ENCODE measurements at regions not wholly inside any gene's neighbourhood (a gene's known extent, or its start where the extent isn't known, plus 50 kb on each side); places are given as distances from the start of the nearest gene placed in this dataset.

DNA sequence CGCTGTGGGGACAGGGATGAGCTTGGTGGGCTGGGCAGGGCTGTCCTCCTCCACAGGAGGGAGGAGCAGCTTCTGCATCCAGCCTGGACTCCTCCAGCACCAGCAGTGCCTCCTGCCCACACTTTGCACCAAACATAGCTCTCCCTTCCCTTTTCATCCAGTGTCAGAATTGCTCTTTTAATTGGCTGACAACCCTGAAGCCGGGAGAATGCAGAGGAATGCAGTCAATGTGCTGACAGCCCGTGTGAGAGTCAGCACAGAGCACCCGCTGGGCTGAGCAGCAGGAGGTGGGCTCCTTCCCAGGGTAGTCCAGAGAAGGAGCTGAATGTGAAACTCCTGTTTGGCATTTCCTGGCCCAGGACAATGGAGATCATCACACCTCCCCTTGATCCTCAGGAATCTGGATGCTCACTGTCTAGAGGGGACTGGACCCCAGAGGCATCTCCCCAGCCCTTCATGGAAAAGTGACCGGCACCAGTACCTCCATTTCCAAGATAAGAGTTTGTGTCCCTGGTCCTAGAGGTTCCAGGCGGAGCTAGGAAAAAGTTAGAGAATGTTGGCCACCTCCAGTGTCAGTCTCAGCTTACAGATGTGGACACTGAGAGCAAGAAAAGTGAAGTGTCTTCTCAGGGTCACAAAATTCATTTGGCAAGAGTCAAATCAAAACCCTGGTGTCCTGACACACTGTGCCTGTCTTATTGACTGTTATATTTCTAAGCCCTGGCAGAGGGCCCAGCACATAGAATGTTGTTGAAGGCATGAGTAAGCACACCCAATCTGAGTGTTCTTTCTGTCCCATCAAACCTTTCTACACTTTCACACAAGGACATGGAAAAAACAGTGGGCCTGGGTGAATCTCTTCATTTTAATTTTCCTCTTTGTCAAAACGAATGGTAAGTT is 202.1 kb downstream of the SNX18 start:
- no peak for DNase-seq (ENCODE audit: low read depth in 2 of 2)

DNA sequence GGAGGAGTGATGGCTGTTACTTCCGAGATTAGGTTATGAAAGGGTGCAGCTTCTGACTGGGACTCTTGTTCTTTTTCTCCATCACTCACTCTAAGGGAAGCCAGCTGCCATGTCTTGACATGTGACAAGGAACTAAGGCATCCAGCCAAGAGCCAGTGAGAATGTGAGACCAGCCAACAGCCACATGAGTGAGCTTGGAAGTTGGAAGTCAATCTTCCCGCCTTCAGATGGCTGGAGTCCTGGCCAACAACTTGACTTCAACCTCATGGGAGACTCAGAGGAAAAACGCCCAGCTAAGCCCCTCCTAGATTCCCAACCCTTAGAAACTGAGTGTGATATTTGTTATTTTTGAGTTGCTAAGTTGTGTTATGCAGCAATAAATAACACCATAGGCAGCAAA is 201.1 kb downstream of the SNX18 start:
- DNase-seq (ENCODE audit: low read depth in 2 of 2) = no peak

DNA sequence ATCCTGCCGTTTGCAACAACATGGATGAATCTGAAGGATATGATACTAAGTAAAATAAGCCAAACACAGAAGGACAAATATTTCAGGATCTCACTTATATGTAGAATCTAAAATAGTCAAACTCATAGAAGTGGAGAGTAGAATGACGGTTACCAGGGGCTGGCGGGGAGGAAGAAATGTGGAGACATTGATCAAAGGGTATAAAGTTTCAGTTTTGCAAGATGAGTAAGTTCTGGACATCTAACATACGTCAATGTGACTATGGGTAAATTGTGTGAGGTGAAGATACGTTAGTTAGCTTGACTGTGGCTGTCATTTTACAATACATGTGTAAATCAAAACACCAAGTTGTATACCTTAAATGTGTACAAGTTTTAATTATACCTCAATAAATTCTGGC is 200.3 kb downstream of the SNX18 start:
- no peak for DNase-seq (ENCODE audit: low read depth in 2 of 2)

DNA sequence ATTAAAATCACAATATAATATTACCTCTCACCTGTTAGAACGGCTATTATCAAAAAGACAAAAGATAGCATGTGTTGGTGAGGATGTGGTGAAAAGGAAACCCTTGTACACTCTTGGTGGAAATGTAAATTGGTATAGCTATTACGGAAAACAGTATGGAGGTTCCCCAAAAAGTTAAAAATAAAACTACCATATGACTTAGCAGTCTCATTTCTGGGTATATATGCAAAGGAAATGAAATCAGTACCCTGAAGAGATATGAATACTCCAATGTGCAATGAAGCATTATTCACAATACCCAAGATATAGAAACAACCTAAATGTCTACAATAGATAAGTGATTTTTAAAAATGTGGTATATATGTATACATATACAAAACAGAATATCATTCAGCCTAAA is 199.9 kb downstream of the SNX18 start:
- no peak for DNase-seq (ENCODE audit: low read depth in 2 of 2)

DNA sequence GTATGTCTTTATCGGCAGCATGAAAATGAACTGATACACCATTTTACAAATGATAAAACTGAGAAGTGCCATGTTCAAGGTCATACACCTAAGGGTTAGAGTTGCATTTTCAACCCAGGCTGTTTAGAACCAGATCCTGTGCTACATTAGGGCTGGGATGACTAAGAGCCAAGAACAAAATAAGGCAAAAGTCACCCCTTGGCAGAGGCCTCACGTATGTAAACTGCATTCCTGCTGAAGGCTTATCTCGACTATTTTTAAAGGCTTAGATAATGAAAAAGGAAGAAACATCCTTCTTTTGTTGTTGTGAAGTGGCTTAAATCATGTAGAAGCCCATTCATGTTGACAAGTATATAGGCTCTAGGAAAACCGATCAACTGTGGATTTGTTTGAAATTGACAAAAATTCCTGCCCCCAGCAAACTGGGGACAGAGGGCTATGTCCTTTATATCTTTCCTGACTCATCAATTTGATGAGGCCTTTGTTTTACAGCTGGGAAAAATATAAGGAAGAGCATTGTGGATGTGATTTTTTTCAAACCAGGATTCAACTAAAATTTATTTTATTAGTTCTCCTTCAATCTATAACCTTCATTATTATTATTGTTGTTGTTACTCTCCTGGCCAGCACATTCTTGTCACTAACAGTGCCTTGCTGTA is 196.5 kb downstream of the SNX18 start:
- DNase-seq (ENCODE audit: low read depth in 2 of 2) = no peak

DNA sequence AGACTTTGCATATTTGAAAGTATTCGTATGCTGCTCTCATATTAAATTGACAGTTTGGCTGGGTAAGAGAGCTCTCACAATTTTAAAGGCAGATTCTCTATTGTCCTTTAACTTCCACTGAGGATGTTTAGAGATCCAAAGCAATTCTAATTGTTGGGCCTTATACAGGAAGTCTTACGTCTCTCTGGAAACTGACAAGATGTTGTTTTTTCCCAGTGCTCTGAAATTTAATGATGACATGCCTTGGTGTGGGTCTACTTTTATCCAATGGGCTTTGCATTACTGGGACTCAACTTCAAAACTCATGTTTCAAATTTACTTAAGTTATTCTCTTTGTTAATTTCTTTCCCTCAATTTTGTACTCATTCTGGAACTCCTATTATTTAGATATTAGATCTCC is 191.5 kb downstream of the SNX18 start:
- no peak for DNase-seq (ENCODE audit: low read depth in 2 of 2)

DNA sequence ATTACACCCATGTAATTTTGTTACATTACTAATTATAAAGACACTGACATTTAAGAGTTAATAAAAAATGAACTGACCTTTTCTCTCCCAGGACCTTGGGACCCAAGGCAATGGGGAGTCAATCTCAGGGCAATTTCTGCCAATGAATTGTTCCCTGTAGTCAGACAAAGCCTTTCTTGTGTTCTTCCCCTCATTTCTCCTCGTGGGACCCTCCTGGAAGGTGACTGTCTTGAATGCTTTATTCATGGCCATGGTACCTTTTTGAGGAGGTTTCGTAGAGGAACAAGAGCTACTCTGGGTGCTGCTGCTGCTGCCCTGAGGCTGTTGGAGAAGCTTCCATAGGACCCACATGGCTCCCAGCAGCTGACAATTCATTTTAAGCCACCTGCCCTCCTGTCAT is 190.3 kb downstream of the SNX18 start:
- no peak for DNase-seq (ENCODE audit: low read depth in 2 of 2)

DNA sequence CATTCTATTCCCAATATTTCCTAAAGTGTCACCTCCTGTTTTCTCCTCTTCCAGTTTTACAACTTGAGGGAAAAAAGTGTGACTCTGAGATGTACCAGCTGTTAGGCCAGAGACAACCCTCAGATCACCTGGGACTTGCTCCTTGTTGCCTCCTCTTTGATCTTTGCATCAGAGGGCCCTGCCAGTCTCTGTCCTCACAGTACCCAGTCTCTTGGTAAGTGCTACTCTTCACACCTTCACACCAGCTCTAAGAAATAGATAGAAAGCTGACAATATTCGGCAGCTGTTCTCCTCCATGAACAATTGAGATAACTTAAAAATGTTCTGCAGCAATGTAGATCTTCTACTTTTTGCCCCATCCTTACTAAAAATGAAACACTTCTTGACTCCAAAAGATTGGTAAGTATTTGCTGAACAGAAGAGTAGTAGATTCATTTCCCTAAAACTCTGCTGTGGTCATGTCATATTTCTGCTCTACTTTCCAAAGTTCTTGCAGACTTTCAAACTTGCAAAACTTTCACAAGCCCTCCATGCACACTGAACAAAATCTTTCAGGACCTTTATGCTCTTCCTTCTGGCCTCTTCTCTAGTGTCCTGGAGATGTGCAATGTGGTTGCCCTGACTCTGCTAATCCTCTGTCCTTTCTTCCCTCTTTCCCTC is 188.6 kb downstream of the SNX18 start:
- DNase-seq (ENCODE audit: low read depth in 2 of 2) = no peak

DNA sequence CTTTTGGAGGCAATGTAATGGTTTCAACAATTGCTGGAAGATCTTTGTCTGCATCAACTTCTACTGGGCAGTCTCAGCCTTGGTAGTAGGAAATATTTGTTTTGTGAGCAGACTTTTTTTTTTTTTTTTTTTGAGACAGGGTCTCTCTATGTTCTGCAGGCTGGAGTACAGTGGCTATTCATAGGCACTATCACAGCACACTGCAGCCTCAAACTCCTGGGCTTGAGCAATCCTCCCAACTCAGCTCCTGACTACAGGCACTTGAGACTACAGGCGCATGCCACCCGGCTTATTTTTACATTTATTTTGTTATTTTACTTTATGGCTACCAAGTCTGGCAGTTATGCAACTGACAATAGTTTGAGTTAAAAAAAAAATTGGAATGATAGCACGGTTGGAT is 187.3 kb downstream of the SNX18 start:
- DNase-seq (ENCODE audit: low read depth in 2 of 2) = no peak

DNA sequence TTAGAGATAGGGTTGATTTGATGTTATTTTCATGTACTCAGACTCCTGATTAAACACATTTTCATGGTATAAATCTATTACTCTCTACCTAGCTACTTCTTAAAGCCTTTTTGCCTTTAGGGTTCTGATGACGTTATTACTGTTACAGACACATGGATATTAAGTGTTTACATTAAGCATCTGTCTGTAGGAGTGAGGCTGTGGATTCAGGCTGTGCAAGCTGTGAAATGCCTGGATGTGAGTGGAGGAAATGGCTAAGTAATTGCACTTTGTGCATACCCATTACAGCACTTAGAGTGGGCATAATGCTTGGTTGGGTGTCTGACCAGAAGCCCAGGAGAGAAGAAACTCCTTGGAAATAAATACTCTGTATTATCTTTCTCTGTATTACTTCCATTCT is 186.8 kb downstream of the SNX18 start:
- DNase-seq (ENCODE audit: low read depth in 2 of 2) = no peak

DNA sequence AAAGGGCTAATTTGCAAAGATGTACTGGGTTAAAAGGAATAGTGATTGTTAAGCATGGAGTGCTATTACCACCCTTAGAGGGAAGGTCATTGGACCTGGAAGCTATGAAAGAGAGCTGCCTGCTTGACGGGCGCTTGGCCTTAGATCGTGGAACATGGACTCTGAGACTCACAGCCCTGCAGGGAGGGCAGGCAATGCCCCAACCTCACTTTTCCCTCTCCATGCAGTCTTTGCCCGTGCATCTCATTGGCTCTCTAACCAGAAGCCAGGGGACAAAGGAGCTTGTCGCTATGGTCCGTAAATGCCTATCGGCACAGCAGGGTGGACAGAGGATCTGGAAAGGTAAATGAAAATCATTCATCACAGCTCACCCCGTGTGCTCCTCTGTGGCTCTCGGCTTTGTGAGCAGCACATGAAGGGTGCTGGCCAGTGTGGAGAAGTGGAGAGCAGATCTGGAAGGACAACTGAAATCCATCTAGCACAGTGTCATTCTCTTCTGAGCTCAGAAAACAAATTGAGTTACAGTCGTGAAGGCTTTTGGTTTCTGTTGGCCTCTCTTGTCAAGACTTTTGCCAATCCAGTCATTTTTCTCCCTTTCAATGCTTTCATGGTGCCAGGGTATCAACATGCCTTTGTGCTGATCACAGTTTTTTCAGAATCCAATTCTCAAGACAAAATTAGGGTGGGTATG is 186.2 kb downstream of the SNX18 start:
- no peak for DNase-seq (ENCODE audit: low read depth in 2 of 2)

DNA sequence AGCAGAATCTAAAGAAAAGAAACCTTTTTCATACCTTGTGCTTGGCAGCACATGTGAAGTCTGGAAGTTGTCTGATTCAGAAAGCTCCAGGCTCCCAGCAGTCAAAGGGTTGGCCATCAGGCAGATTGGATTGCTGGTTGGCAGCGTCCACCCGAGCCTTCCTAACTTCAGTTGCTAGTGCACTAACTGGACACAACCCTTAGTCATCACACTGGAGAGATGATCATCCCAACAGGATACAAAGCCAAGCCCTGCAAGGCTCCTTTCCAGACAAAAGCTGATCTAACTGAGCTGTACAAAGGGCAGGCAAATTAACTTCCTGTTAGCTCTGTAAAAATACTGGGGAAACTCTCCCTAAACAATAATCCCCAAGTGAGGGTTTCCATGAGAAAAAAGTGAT is 185.6 kb downstream of the SNX18 start:
- DNase-seq (ENCODE audit: low read depth in 2 of 2) = no peak

DNA sequence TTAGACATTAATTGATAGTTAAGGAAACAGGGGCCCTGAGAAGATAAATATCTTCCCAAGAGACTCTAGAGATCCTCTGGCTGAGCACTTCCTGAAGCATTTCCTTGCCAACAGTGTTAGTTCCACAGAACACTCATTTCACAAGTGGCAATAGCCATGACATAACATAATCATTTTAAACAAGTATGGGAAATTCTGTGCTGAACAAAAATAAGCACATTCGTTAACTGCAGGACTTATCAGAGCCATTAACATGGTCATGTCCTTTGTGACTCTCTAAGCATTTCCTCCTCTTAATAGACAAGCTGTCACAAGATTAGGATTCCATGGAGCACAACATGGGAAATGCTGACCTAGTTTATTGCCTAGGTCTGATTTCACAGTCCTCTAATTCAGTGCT is 184.9 kb downstream of the SNX18 start:
- no peak for DNase-seq (ENCODE audit: low read depth in 2 of 2)

DNA sequence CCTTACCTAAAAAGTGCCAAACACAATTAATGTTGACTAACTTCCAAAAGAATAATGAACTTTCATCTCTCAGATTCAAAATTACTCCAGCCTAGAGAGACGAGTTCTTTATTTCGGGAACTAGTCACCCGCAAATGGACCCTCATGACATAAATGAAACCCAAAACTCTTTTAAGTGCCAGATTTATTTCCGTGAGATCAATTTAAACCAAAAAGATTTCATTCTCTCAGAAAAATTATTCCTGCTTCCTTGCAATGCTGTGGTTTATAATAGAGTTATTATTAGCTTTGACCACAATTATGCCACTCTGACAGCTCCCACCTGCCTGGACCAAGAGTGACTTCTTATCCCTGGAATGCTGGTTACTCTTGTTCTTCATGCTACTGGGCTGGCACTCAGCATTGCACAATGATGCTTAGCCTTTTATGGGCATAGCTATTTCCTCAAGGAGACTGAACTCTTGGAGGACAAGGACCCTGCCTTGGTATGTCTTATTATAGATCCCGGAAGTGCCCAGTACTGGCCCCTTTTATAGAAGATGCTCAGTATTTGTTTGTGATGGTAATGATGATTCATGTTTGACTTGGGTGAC is 183.5 kb downstream of the SNX18 start:
- no peak for DNase-seq (ENCODE audit: low read depth in 2 of 2)

DNA sequence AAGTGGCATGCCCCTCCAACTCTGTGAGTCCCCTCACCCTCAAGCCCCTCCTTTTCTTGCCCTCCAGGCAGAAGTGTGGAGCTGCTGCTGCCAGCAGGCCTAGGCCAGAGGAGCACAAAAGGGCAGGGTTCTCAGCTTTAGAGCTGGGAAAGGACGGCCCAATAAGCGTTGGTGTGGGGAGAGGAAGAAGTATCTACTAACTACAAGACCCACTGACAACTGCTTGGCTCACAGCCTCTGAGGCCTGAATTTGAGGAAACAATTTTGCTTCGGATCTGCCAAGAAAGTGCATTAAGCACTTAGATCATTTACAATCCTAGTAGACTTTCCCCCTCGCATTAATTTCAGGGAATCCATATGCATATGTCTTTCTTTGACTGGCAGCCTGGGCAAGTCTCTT is 179.4 kb downstream of the SNX18 start:
- DNase-seq (ENCODE audit: low read depth in 2 of 2) = no peak

DNA sequence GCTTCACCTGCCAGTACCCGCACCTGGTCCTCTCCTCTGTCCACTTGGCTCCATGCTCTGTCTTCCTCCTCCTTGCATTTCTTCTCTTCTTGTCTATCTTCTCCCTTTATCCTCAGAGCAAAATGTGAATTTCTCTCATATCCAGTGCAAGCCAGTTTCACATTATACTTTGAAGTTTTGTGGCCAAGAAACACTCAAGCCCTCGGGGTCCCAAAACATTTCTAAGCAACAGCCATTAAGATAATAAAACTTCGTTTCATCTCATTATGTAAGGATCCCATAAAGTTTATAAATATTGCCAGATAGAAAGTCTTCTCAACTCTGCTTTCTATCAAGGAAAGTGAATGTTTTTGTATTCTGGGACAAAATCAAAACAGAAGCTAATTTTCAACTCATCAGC is 178.8 kb downstream of the SNX18 start:
- no peak for DNase-seq (ENCODE audit: low read depth in 2 of 2)

DNA sequence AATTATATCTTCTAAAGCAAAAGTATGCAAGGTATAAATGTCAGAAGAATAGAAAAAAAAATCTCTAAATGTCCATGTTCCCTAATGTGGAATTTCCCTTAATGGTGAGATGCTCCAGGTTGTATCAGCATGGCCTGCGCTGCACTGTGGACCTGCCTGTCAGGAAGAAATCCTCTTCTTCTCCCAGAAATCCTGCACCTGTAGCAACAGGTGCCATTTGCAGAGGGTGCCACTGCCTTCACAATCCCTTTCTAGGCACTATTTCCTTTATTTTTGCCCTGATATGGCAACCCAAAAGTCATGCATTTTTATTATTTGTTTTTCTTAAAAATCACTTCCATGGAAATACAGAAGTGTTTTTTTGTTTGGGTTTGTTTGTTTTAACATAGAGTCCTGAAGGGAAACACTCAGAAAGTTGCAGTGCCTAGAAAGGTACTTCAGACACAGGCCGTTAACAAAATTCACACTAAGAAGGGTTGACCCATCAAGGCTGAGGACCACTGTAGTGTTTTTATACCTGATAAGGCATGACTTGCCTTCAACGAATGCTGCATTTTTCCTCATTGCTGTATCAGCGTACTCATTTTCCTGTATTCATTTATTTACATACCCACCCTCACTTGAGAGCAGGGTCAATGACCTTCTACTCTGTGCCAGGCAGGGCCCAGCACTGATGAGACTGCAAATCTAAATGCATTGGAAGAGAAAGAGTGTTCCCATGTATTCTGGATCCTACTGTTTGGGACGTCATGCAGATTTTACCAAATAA is 177.8 kb downstream of the SNX18 start:
- no peak for DNase-seq (ENCODE audit: low read depth in 2 of 2)

DNA sequence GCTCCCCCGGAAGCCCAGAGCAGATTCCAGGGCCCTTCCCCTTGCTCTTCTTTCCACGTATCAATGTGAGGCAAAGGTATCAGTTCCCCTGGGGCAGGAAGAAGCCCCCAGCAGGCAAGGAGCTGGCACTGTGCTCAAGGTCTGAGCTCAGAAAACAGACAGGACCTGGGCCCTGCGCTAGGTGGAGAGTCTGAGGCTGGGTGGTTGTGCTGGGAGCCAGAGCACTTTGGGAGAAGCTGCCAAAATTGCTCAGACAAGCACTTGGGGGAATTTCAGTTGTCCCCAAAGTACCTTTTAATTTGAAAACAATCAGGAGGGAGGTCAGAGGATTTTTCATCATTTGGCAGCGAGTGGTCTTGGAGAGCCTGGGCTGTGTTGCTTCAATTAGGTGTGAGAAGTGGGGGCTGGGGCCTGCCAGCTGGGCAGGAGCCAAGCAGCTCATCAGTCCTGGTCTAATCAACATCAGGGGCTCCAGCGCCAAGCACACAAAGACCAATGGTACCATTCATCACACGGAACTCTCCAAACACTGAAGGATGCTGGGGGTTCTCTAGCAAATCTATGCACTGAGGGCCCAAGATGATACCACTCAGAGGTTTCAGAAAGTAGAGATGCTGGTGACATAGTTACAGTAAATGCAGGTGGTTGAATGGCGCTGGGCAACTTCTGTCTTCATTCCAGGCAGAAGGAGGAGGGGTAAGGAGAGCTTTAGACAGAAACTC is 176.5 kb downstream of the SNX18 start:
- no peak for DNase-seq (ENCODE audit: low read depth in 2 of 2)

DNA sequence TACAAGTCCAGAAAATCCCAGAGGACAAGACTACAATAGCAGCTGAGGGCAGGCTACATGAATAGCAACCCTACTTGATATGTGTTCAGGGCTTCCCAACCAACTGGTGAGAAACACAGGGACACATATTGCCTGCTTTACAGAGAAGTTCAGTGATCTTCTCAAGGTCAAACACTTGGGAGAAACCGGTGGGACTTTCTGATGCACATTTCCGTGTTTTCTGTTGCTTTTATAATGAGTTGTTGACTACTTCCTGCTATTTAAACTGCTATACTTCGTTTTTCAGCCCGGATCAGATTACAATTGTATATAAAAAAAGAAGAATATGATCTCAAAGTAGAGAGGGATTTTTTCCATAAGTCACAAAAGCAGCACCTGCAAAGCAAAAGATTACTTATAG is 175.1 kb downstream of the SNX18 start:
- no peak for DNase-seq (ENCODE audit: low read depth in 2 of 2)

DNA sequence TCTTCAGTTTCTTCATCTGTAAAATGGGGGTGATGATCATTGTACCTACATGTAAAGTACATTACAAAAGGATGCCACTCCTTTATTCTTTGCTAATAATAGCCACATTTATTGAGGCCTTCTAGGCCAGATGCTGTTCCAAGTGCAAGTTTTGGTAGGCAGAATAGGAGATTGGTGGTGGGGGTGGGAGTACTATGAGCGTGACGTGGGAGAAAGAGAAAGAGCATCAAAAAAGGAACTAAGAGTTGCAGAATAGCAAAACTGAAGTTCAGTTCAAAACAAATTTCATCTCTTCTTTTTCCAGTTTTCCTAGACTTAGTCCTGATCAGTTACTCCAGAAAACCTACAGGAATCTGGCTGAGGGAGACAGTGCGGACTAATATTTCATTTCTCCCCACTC is 174.1 kb downstream of the SNX18 start:
- no peak for DNase-seq (ENCODE audit: low read depth in 2 of 2)
